GM12878 (cell line): ENCODE measurements at regions not wholly inside any gene's neighbourhood (a gene's known extent, or its start where the extent isn't known, plus 50 kb on each side); places are given as distances from the start of the nearest gene placed in this dataset.

Source experiments
- BCL11A ChIP-seq: IDR thresholded peaks from 2 replicates; pipeline ENCODE4 v1.6.1; 2011; ENCODE audit warnings: low read depth, low read length
- CREM ChIP-seq: IDR thresholded peaks from 2 replicates; pipeline ENCODE4 v1.6.1; 2014; ENCODE audit warnings: antibody characterized with exemption, low read depth
- EED ChIP-seq: sonication (generic); IDR thresholded peaks from 2 replicates; pipeline ENCODE4 v1.6.1; 2016; ENCODE audit warnings: antibody characterized with exemption, low read depth
- GABPA ChIP-seq: IDR thresholded peaks from 2 replicates; pipeline ENCODE4 v1.6.1; 2014; ENCODE audit warnings: antibody characterized with exemption, low read depth, mild to moderate bottlenecking, inconsistent platforms
- HDAC6 ChIP-seq: fragments of 200-600 bp; sonication (generic); IDR thresholded peaks from one replicate; pipeline ENCODE4 v1.8.0; 2017; ENCODE audit warnings: antibody characterized with exemption; ENCODE audit not compliant: unreplicated experiment
- KLF5 ChIP-seq: fragments of 450-650 bp; IDR thresholded peaks from 2 replicates; pipeline ENCODE4 v1.6.1; 2014; ENCODE audit warnings: mild to moderate bottlenecking; ENCODE audit not compliant: partially characterized antibody
- MEF2B ChIP-seq: fragments of 450-650 bp; IDR thresholded peaks from 2 replicates; pipeline ENCODE4 v1.6.1; 2018; ENCODE audit warnings: mild to moderate bottlenecking, moderate library complexity; ENCODE audit not compliant: partially characterized antibody, poor library complexity, severe bottlenecking
- POLR2AphosphoS2 ChIP-seq: IDR thresholded peaks from 2 replicates; pipeline ENCODE4 v1.6.1; 2011; ENCODE audit warnings: low read depth, mild to moderate bottlenecking, low read length, improper control_type of control experiment, moderate library complexity
- RB1 ChIP-seq: fragments of 450-650 bp; formaldehyde crosslinking; IDR thresholded peaks from 2 replicates; pipeline ENCODE4 v1.6.1; 2017; ENCODE audit warnings: mild to moderate bottlenecking, borderline replicate concordance
- SIN3A ChIP-seq: IDR thresholded peaks from 2 replicates; pipeline ENCODE4 v1.6.1; 2012; ENCODE audit warnings: low read depth, low read length, improper control_type of control experiment
- YBX1 ChIP-seq: fragments of 450-650 bp; IDR thresholded peaks from 2 replicates; pipeline ENCODE4 v1.6.1; 2016; ENCODE audit warnings: antibody characterized with exemption
- TF ChIP-seq, protein P1 (sequence below): fragments of 450-650 bp; formaldehyde crosslinking; IDR thresholded peaks from 2 replicates; pipeline ENCODE4 v1.5.0; 2022; ENCODE audit warnings: mild to moderate bottlenecking, missing genetic modification characterization
- TF ChIP-seq, protein P2 (sequence below): fragments of 150-350 bp; IDR thresholded peaks from 2 replicates; pipeline ENCODE4 v1.6.1; 2016; ENCODE audit warnings: low read depth, low read length
- TF ChIP-seq, protein P3 (sequence below): fragments of 450-650 bp; IDR thresholded peaks from 2 replicates; pipeline ENCODE4 v1.6.1; 2014; ENCODE audit warnings: mild to moderate bottlenecking
- TF ChIP-seq, protein P4 (sequence below): fragments of 450-650 bp; IDR thresholded peaks from 2 replicates; pipeline ENCODE4 v1.6.1; 2018; ENCODE audit warnings: mild to moderate bottlenecking, low read depth, moderate library complexity; ENCODE audit not compliant: partially characterized antibody
- TF ChIP-seq, protein P5 (sequence below): fragments of 450-650 bp; IDR thresholded peaks from 2 replicates; pipeline ENCODE4 v1.6.1; 2016; ENCODE audit warnings: mild to moderate bottlenecking
- TF ChIP-seq, protein P6 (sequence below): fragments of 450-650 bp; conservative IDR thresholded peaks from 2 replicates; pipeline ENCODE4 v1.6.1; 2017; ENCODE audit warnings: mild to moderate bottlenecking, moderate library complexity

DNA sequence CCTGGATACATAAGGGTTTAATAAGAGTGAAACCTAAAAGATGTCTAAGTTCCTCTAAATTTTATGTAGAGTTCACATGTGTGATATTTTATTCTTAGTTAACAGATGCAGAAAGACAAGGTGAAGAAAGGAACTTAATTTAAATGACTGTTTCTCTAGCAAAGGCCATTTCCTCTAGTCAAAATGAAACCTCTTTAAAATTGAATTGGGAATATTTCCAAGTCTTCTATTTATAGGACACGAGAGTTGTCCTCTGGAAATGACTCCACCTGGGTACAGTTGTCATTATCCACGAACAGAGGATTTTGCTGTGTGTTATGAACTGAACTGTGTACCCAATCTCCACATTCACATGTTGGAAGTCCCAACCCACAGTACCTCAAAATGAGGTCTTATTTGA is 64.5 kb upstream of the KCNK1 start (continued):
- TF ChIP-seq, protein P1, sequence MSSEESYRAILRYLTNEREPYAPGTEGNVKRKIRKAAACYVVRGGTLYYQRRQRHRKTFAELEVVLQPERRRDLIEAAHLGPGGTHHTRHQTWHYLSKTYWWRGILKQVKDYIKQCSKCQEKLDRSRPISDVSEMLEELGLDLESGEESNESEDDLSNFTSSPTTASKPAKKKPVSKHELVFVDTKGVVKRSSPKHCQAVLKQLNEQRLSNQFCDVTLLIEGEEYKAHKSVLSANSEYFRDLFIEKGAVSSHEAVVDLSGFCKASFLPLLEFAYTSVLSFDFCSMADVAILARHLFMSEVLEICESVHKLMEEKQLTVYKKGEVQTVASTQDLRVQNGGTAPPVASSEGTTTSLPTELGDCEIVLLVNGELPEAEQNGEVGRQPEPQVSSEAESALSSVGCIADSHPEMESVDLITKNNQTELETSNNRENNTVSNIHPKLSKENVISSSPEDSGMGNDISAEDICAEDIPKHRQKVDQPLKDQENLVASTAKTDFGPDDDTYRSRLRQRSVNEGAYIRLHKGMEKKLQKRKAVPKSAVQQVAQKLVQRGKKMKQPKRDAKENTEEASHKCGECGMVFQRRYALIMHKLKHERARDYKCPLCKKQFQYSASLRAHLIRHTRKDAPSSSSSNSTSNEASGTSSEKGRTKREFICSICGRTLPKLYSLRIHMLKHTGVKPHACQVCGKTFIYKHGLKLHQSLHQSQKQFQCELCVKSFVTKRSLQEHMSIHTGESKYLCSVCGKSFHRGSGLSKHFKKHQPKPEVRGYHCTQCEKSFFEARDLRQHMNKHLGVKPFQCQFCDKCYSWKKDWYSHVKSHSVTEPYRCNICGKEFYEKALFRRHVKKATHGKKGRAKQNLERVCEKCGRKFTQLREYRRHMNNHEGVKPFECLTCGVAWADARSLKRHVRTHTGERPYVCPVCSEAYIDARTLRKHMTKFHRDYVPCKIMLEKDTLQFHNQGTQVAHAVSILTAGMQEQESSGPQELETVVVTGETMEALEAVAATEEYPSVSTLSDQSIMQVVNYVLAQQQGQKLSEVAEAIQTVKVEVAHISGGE (CRISPR knock-in tag) = no peak
- no peak for TF ChIP-seq HDAC6
- no peak for TF ChIP-seq GABPA
- peak; percentile 59; the same call in 1 of the 2 replicates for TF ChIP-seq EED
- no peak for TF ChIP-seq KLF5
- TF ChIP-seq, protein P2, sequence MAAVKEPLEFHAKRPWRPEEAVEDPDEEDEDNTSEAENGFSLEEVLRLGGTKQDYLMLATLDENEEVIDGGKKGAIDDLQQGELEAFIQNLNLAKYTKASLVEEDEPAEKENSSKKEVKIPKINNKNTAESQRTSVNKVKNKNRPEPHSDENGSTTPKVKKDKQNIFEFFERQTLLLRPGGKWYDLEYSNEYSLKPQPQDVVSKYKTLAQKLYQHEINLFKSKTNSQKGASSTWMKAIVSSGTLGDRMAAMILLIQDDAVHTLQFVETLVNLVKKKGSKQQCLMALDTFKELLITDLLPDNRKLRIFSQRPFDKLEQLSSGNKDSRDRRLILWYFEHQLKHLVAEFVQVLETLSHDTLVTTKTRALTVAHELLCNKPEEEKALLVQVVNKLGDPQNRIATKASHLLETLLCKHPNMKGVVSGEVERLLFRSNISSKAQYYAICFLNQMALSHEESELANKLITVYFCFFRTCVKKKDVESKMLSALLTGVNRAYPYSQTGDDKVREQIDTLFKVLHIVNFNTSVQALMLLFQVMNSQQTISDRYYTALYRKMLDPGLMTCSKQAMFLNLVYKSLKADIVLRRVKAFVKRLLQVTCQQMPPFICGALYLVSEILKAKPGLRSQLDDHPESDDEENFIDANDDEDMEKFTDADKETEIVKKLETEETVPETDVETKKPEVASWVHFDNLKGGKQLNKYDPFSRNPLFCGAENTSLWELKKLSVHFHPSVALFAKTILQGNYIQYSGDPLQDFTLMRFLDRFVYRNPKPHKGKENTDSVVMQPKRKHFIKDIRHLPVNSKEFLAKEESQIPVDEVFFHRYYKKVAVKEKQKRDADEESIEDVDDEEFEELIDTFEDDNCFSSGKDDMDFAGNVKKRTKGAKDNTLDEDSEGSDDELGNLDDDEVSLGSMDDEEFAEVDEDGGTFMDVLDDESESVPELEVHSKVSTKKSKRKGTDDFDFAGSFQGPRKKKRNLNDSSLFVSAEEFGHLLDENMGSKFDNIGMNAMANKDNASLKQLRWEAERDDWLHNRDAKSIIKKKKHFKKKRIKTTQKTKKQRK = no peak
- TF ChIP-seq, protein P3, sequence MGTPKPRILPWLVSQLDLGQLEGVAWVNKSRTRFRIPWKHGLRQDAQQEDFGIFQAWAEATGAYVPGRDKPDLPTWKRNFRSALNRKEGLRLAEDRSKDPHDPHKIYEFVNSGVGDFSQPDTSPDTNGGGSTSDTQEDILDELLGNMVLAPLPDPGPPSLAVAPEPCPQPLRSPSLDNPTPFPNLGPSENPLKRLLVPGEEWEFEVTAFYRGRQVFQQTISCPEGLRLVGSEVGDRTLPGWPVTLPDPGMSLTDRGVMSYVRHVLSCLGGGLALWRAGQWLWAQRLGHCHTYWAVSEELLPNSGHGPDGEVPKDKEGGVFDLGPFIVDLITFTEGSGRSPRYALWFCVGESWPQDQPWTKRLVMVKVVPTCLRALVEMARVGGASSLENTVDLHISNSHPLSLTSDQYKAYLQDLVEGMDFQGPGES = no peak
- TF ChIP-seq, protein P4, sequence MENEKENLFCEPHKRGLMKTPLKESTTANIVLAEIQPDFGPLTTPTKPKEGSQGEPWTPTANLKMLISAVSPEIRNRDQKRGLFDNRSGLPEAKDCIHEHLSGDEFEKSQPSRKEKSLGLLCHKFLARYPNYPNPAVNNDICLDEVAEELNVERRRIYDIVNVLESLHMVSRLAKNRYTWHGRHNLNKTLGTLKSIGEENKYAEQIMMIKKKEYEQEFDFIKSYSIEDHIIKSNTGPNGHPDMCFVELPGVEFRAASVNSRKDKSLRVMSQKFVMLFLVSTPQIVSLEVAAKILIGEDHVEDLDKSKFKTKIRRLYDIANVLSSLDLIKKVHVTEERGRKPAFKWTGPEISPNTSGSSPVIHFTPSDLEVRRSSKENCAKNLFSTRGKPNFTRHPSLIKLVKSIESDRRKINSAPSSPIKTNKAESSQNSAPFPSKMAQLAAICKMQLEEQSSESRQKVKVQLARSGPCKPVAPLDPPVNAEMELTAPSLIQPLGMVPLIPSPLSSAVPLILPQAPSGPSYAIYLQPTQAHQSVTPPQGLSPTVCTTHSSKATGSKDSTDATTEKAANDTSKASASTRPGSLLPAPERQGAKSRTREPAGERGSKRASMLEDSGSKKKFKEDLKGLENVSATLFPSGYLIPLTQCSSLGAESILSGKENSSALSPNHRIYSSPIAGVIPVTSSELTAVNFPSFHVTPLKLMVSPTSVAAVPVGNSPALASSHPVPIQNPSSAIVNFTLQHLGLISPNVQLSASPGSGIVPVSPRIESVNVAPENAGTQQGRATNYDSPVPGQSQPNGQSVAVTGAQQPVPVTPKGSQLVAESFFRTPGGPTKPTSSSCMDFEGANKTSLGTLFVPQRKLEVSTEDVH = no peak
- no peak for TF ChIP-seq POLR2AphosphoS2
- TF ChIP-seq, protein P5, sequence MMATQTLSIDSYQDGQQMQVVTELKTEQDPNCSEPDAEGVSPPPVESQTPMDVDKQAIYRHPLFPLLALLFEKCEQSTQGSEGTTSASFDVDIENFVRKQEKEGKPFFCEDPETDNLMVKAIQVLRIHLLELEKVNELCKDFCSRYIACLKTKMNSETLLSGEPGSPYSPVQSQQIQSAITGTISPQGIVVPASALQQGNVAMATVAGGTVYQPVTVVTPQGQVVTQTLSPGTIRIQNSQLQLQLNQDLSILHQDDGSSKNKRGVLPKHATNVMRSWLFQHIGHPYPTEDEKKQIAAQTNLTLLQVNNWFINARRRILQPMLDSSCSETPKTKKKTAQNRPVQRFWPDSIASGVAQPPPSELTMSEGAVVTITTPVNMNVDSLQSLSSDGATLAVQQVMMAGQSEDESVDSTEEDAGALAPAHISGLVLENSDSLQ = no peak
- 0 out of 2 replicates have a peak, but pooled peaks have one; percentile 15 for TF ChIP-seq BCL11A
- no peak for TF ChIP-seq YBX1
- TF ChIP-seq, protein P6, sequence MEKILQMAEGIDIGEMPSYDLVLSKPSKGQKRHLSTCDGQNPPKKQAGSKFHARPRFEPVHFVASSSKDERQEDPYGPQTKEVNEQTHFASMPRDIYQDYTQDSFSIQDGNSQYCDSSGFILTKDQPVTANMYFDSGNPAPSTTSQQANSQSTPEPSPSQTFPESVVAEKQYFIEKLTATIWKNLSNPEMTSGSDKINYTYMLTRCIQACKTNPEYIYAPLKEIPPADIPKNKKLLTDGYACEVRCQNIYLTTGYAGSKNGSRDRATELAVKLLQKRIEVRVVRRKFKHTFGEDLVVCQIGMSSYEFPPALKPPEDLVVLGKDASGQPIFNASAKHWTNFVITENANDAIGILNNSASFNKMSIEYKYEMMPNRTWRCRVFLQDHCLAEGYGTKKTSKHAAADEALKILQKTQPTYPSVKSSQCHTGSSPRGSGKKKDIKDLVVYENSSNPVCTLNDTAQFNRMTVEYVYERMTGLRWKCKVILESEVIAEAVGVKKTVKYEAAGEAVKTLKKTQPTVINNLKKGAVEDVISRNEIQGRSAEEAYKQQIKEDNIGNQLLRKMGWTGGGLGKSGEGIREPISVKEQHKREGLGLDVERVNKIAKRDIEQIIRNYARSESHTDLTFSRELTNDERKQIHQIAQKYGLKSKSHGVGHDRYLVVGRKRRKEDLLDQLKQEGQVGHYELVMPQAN = 0 out of 2 replicates have a peak, but pooled peaks have one; percentile 22
- TF ChIP-seq SIN3A = no peak
- TF ChIP-seq CREM = no peak
- TF ChIP-seq MEF2B = peak; percentile 68
- no peak for TF ChIP-seq RB1
